ENCODE measurements at regions not wholly inside any gene's neighbourhood (a gene's known extent, or its start where the extent isn't known, plus 50 kb on each side); places are given as distances from the start of the nearest gene placed in this dataset.
"Not testable (repeated sequence)": the region's sequence is repeated elsewhere in the genome, so short reads cannot be mapped to it uniquely, and the experiment has no call there.

DNA sequence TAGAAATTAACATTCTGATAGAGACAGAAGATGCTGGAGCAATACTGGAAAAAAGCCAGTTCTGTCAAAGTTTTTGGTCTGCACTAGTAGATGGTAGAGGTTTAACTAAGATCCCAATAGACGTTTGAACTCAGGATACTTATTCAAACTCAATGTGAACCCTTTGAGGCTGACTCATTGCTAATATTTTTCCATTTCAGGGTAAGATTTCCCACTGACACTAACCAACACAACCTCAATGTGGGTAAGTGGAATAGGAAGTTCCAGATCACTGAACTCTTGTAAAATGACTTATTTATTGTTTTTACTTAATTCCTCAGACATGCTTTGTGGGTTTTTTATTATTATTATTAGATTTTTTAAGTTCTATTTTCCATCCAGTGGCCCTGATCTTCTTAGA is 1024.8 kb downstream of the EPHA3 start:
- WGBS, result 32% methylated on average over 1 of the region's 1 CpG
- no peaks in the 10 kb centered on the region for H3K4me1 ChIP-seq (ENCODE audit: insufficient read depth)
- H3K36me3 ChIP-seq (ENCODE audit: insufficient read depth), result no peaks in the 10 kb centered on the region
- no peak for DNase-seq (ENCODE audit: extremely low spot score)
- no peak overlapping the region for H3K4me3 ChIP-seq (ENCODE audit: low read depth, low read length)
- no peak overlapping the region for H3K27ac ChIP-seq (ENCODE audit: low read depth)

DNA sequence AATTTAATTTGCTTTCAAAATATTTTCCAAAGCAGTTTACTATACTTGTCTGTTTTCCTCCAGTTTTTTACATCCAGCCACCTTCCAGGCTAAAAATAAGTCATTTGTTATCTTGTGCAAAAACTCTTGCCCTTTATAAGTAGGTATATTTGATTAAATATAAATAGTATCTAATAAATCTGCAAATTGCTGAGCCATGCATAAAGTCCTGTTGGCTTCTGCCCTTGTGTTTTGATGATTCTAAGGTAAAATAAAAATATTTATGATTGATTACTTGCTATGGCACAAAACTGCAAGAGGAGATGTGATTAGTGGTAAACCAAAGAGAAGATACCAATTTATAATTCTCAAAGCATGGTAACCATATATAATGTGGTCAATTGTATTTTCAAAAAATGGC is 1026.7 kb downstream of the EPHA3 start:
- DNase-seq (ENCODE audit: extremely low spot score), result no peak
- no peak overlapping the region for H3K4me3 ChIP-seq (ENCODE audit: low read depth, low read length)
- no peaks in the 10 kb centered on the region for H3K4me1 ChIP-seq (ENCODE audit: insufficient read depth)
- H3K27ac ChIP-seq (ENCODE audit: low read depth), result no peak overlapping the region
- no peaks in the 10 kb centered on the region for H3K36me3 ChIP-seq (ENCODE audit: insufficient read depth)

DNA sequence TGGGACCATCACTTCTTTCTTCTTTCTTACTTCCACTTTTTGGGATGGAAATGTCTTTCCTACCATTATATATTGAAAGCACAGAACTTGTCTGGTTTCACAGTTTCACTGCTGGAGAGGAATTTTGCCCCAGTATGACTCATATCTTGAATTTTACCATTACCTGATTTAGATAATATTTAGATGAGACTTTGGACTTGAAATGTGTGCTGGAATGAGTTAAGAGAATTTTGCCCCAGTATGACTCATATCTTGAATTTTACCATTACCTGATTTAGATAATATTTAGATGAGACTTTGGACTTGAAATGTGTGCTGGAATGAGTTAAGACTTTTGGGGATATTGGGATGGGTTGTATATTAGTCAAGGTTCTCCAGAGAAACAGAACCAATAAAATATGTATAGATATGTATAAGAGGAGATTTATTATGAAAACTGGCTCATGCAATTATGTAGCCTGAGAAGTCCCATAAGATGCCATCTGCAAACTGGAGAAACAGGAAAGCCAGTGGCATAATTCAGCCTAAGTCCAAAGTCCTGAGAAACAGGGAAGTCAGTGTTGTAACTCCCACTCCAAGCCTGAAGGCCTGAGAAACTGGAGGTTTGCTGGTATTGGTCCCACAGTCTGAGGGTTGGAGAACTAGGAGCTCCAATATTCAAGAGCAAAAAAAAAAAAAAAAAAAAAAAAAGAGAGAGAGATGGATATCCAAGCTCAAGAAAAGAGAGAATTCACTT is 1029.2 kb downstream of the EPHA3 start:
- no peak for DNase-seq (ENCODE audit: extremely low spot score)
- Histone ChIP-seq H3K36me3 (ENCODE audit: insufficient read depth) (no peaks in the 10 kb centered on the region), H3K4me1 (ENCODE audit: insufficient read depth) (no peaks in the 10 kb centered on the region), H3K4me3 (ENCODE audit: low read depth, low read length) (no peak overlapping the region), H3K27ac (ENCODE audit: low read depth) (no peak overlapping the region)

DNA sequence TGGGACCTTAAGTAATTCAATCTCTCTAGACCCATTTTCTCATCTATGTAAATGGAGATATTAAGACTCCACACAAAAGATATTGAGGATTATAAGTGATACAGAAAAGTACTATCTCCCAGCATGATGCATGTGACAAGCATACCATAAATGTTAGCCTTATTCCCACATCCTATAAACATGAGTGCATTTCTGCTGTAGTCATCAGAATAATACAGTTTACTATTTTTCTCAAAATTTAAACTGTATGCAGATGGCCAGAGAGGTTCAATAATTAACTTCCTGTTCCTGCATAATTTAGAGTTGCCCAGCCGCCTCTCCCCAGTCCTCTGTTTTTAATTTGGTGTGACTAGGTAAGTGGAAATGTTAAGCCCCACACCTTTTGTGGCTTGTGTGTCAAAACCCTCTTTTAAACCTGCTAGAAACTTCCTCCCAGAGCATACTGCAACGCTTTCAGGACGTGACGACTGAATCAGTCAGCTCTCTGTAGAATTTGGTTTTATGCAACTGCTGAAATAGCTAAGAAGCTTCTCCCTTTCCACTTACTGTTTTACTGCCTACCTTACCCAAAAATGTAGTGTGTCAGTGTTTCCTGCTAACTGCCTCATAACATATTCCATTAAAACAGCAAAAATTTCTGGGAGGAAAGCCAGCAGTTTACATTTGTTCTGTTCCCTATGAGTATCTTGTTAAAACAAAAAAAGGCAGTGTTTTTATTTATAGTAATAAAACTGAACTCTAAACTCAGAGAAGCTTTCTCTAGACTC is 1037.9 kb downstream of the EPHA3 start:
- no peaks in the 10 kb centered on the region for H3K36me3 ChIP-seq (ENCODE audit: insufficient read depth)
- H3K27ac ChIP-seq (ENCODE audit: low read depth), result no peak overlapping the region
- WGBS, result 34% methylated on average over 4 of the region's 4 CpGs
- no peaks in the 10 kb centered on the region for H3K4me1 ChIP-seq (ENCODE audit: insufficient read depth)
- H3K4me3 ChIP-seq (ENCODE audit: low read depth, low read length), result no peak overlapping the region
- DNase-seq (ENCODE audit: extremely low spot score), result peak; percentile 37

DNA sequence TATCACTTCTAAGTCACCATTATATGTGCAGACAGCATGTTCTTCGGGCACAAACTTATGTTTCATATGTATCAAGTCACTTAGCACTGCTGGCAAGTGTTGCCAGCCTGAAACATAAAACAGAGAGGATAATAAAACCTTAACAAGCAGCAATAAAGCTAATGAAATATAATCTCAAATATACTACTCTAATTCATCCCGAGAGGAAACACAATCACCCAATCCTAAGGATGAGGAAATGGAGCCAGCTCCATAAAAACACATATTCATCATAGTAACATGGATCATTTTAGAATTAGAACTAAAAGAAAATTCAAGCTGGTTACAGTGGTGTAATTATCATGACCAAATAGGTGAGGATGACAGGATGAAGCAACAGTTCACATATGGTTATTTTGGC is 1072.7 kb downstream of the EPHA3 start:
- H3K27ac ChIP-seq (ENCODE audit: low read depth), result no peak overlapping the region
- WGBS, result 37% methylated on average over 2 of the region's 2 CpGs

DNA sequence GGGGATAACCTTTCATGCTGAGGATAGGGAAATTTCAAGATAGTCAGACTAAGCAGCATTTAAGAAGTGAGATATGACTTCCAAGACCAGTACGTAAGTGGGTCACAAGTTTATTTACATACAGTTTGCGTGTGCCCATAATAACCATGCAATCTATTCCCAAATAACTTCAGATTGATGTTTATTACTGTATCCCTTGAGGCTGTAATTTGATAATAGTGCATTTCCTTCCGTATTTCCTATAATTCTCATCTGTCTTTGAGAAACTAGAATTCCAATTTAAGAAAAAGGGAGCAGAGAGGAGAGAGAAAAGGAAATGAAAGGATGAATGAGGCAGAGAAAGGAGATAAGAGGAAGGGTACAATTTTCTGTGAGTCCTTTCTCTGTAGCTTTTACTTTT is 1073.1 kb downstream of the EPHA3 start:
- Histone ChIP-seq H3K4me3 (ENCODE audit: low read depth, low read length) (no peak overlapping the region), H3K27ac (ENCODE audit: low read depth) (no peak overlapping the region), H3K36me3 (ENCODE audit: insufficient read depth) (no peaks in the 10 kb centered on the region), H3K4me1 (ENCODE audit: insufficient read depth) (no peaks in the 10 kb centered on the region)
- 39% methylated on average over 3 of the region's 3 CpGs for WGBS
- no peak for DNase-seq (ENCODE audit: extremely low spot score)

More for the DNA sequence above, 1072.7 kb downstream of the EPHA3 start:
- Histone ChIP-seq H3K4me3 (ENCODE audit: low read depth, low read length) (no peak overlapping the region), H3K36me3 (ENCODE audit: insufficient read depth) (no peaks in the 10 kb centered on the region), H3K4me1 (ENCODE audit: insufficient read depth) (no peaks in the 10 kb centered on the region)
- no peak for DNase-seq (ENCODE audit: extremely low spot score)

DNA sequence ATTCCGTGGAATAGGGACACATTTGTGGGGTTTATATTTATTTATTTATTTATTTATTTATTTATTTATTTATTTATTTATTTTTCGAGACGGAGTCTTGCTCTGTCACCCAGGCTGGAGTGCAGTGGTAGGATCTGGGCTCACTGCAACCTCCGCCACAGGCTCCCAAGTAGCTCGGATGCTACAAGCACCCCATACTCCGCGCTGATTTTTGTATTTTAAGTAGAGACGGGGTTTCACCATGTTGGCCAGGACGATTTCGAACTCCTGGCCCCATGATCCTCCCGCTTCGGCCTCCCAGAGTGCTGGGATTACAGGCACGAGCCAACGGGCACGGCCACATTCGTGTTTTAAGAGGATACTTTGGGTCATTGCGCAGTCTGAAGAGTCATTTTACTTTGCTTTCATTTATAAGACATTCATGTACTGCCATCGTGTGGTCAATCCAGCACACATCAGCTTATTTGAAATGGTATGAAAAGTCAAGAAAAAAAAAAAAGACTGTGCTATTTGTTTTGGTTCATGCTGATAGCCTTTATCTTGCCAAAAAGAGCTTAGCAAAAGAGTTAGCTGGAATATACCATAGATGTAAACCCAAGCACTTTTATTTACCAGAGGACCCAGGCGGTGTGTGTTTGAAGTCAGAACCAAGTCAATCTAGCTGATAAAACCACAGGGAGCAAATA is 1075.0 kb downstream of the EPHA3 start:
- not testable (repeated sequence) for H3K27ac ChIP-seq (ENCODE audit: low read depth); H3K4me1 ChIP-seq (ENCODE audit: insufficient read depth); DNase-seq (ENCODE audit: extremely low spot score); H3K36me3 ChIP-seq (ENCODE audit: insufficient read depth)
- 31% methylated on average over 19 of the region's 19 CpGs for WGBS
- H3K4me3 ChIP-seq (ENCODE audit: low read depth, low read length), result peak overlapping the region; percentile 4

DNA sequence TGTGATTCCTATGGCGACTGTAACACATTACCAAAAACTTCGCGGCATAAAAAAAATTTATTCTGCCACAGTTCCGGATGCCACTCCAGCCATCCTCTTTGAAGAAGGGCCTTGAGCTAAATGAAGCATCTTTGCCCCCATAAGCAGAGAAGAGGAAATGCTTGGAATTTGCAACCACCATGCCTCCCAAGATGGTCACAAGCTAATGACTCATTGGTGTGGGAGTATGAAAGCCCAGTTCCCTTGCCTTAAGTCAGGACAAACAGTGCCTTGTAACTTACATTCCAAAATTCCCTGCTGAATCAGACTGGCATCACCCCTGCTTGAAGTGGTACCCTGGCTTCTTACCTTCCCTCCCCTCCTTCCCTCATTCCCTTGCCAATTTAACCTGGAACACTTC is 1077.4 kb downstream of the EPHA3 start:
- Histone ChIP-seq H3K4me3 (ENCODE audit: low read depth, low read length) (no peak overlapping the region), H3K27ac (ENCODE audit: low read depth) (no peak overlapping the region), H3K4me1 (ENCODE audit: insufficient read depth) (no peaks in the 10 kb centered on the region), H3K36me3 (ENCODE audit: insufficient read depth) (no peaks in the 10 kb centered on the region)
- no peak for DNase-seq (ENCODE audit: extremely low spot score)
- 93% methylated on average over 4 of the region's 4 CpGs for WGBS

DNA sequence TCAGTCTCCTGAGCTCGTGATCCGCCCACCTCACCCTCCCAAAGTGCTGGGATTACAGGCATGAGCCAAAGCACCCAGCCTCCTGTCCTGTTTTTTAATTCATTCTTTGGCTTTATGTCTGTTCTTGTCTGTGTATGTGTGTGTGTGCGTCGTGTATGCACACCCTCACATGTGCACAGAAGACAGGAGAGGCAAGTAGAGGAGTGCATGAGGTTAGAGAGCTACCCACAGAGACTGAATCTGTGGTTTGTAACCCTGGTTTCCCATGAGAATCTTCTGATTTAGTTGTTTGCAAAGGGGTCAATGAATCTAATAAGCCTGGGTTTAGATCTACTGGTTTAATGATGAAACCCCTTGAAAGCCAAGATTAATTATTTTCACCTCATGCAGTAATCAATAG is 1090.0 kb downstream of the EPHA3 start:
- WGBS, result 94% methylated on average over 4 of the region's 4 CpGs
- not testable (repeated sequence) for H3K36me3 ChIP-seq (ENCODE audit: insufficient read depth); DNase-seq (ENCODE audit: extremely low spot score); H3K27ac ChIP-seq (ENCODE audit: low read depth); H3K4me1 ChIP-seq (ENCODE audit: insufficient read depth); H3K4me3 ChIP-seq (ENCODE audit: low read depth, low read length)

DNA sequence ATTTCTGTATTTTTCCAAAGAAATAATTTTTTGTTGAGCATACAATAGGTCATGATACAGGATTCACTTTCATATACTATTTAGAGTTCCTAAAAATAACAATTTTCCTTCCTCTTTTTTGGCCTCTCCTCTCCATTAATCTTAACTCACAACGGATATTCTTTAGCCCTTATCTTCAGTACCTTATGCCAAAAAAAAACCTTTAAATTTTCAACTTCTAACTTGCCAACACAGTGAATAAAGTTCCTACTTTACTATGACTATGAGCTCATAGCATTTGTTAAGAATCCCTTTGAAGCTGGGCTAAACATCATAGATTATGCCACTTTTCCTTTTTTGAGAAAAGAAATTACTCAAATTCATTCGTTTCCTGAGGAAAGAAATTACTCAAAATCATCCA is 1095.5 kb downstream of the EPHA3 start:
- 40% methylated on average over 2 of the region's 2 CpGs for WGBS
- not testable (repeated sequence) for H3K27ac ChIP-seq (ENCODE audit: low read depth); H3K4me3 ChIP-seq (ENCODE audit: low read depth, low read length); DNase-seq (ENCODE audit: extremely low spot score); H3K4me1 ChIP-seq (ENCODE audit: insufficient read depth); H3K36me3 ChIP-seq (ENCODE audit: insufficient read depth)

DNA sequence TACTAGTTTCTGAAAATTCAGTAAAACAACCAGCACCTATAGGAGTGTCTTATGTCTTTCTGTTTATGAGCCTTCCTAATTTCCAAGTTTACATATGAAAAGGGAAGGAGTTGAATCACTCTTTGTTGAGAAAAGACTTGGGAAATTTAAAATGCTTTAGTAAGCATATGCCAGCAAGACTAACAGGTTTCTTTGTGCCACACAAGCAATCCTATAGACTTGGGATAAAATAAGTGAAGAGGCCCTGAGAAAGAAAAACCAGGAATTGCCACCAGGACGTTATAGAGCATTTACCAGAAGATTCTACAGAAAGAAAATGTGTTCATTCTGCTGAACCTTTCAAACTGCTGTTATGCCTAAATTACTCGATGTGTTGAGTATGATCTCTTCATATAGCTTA is 1099.1 kb downstream of the EPHA3 start:
- H3K36me3 ChIP-seq (ENCODE audit: insufficient read depth); H3K4me1 ChIP-seq (ENCODE audit: insufficient read depth); H3K4me3 ChIP-seq (ENCODE audit: low read depth, low read length); DNase-seq (ENCODE audit: extremely low spot score); H3K27ac ChIP-seq (ENCODE audit: low read depth): not testable (repeated sequence)
- 56% methylated on average over 2 of the region's 2 CpGs for WGBS

DNA sequence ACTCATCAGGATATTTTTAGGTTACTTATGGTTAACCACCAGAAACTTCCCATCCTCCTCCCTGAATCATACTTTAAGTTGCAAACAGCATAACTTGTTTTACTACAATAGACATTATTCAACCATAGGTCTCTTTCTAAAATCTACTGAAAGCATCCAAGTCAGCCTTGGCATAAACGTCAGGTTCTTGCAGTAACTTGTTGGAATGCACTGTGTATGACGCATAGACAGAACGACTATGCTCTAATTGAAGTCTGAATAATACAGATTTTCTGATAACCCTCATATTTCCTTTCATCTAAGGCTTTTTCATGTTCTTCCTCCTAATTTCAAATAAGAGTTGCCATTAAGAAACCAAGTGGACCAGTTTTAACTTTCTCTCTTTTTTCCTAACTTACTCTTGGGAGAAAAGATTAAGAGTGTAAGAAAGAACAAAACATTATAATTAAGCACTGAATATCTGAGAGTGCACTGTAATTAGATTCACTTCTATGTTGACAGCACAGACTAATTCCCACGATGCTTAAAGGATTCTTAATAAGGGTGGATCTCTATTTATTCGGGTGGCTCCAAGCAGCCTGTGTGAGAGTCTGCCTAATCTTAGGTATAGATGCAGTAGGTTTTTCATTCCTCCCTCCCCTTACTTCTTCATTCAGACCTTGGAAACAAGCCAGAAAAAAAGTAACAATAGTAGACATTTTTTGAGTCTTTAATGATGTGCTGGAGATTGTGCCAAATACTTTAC is 1100.1 kb downstream of the EPHA3 start:
- 58% methylated on average over 5 of the region's 5 CpGs for WGBS
- not testable (repeated sequence) for H3K27ac ChIP-seq (ENCODE audit: low read depth); H3K4me1 ChIP-seq (ENCODE audit: insufficient read depth); H3K4me3 ChIP-seq (ENCODE audit: low read depth, low read length); H3K36me3 ChIP-seq (ENCODE audit: insufficient read depth)
- DNase-seq (ENCODE audit: extremely low spot score), result peak; percentile 42

DNA sequence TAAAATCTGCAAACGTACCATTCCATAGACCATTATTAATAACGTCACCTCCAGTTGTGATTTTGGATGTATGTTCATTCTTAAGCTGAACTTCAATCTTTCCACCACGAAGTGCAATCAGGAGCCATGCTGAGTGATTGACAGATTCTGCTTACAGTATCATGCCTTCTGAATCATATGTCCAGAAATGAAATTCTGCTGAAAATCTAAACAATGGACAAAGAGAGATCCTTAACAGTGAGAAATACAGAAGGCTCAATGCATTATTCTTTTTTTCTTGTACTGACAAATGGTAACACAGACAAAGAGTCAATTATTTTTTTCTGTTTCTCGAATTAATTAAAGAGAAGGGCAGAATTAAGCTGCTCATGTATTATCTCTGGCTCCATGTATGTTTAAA is 1114.5 kb downstream of the EPHA3 start:
- no peak for DNase-seq (ENCODE audit: extremely low spot score)
- no peaks in the 10 kb centered on the region for H3K4me1 ChIP-seq (ENCODE audit: insufficient read depth)
- H3K4me3 ChIP-seq (ENCODE audit: low read depth, low read length), result no peak overlapping the region
- H3K27ac ChIP-seq (ENCODE audit: low read depth), result no peak overlapping the region
- WGBS, result 66% methylated on average over 4 of the region's 4 CpGs
- H3K36me3 ChIP-seq (ENCODE audit: insufficient read depth), result no peaks in the 10 kb centered on the region

All from urinary bladder (tissue), 3 donors.